Skin of body (tissue), 1 donor: ENCODE measurements at regions not wholly inside any gene's neighbourhood (a gene's known extent, or its start where the extent isn't known, plus 50 kb on each side); places are given as distances from the start of the nearest gene placed in this dataset.
A peak's percentile ranks its signal among the peaks of the same experiment; 100 is the strongest.
"Not testable (repeated sequence)": the region's sequence is repeated elsewhere in the genome, so short reads cannot be mapped to it uniquely, and the experiment has no call there.

Experiments used
- DNase-seq: peaks from one replicate; lab custom pipeline; 2025; lab: John Stamatoyannopoulos, UW

DNA sequence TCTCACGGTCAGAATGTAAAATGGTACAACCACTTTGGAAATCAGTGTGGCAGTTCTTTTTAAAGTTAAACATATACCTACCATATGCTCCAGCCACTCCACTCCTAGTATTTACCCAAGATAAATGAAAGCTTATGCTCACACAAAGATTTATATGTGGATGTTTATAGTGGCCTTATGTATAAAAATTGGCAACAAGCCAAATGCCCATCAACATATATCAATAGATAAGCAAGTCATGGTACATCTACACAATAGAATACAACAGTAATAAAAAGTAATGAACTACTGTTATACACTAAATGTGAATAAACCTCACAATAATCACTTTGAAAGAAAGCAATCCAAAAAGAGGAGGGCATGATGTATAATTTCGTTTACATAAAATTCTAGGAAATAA lies 153.5 kb upstream of the LMCD1 start:
- no peak for DNase-seq

- DNase-seq, result no peak
These were observed 149.1 kb upstream of the LMCD1 start for GRCh38 chr3:8352475-8352874.

- no peak for DNase-seq
These were observed 148.3 kb upstream of the LMCD1 start for GRCh38 chr3:8353364-8353763.

DNA sequence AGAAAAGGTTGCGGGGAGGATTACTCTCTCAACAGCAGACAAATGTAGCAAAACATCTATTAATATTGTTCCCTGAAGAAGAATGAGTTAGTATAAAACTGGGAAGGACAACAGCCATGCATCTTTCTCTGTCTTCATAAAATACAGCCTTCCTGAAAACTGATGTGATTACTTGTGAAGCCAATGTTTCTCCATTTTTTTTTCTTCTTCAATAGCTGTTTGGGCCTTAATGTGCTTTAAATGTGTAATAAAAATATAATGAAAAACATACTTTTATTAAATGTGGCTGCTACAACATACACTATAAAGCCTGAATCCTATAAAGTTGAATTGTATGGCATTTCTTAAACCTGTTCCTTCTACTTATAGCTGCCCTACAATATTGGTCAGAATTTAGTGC lies 146.3 kb upstream of the LMCD1 start:
- no peak for DNase-seq

GRCh38 chr3:8356066-8356465 lies 145.6 kb upstream of the LMCD1 start:
- DNase-seq, result not testable (repeated sequence)

DNA sequence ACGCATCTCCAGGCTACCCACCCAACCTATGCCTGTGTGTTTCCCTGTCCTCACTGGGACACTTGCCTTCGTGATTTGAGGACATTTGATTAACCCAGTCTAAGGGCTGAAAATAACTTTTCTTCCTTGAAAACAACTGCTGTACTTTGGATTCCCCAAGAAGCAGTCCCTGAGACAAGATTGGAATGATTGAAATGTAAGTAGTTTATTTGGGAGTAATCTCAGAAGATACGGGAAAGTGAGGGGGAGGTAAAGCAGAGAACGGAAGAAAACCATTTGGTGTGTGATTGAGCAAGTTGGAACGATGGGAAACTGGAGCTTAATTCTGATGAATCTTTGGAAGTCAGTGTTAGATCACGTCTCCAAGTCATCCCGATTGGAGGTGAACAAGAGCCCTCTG lies 143.8 kb upstream of the LMCD1 start:
- DNase-seq, result no peak

GRCh38 chr3:8359133-8359532 lies 142.5 kb upstream of the LMCD1 start:
- DNase-seq, result no peak

DNA sequence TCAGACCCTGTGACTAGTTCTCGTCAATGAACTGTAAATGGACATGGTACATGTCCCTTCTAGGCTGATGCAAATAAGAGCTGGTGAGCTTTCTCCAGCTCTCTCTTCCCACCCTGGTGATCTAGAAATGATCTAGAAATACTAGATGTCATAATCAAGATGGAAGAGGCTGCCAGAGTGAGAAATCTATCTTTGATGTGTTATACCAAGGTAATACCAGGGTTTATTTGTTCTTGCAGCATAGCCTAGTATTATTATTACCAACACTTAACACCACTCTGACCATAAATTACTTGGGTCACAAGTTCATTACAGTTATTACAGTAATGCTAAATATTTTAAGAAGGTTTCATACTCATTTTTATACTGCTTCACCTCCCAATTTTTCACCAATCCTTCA lies 138.4 kb upstream of the LMCD1 start:
- no peak for DNase-seq

DNA sequence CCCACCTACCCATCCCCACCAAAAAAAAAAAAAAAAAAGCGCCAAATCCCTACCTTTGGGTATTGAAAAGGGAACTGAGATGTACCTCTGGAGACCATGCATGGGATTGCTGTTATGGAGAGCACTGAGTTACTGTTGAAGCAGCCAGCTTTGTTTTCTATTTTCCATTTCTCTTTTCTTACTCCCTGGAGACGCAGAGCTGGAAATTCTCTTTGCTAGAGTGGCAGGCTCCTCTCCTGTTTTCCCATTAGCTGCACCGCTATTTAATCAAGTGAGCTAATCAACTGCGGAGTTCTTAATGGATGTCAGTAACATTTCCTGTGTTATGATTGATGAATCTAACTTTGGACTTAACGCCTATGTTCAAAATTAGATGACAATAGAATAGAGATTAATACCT lies 136.1 kb upstream of the LMCD1 start:
- DNase-seq, result no peak

DNA sequence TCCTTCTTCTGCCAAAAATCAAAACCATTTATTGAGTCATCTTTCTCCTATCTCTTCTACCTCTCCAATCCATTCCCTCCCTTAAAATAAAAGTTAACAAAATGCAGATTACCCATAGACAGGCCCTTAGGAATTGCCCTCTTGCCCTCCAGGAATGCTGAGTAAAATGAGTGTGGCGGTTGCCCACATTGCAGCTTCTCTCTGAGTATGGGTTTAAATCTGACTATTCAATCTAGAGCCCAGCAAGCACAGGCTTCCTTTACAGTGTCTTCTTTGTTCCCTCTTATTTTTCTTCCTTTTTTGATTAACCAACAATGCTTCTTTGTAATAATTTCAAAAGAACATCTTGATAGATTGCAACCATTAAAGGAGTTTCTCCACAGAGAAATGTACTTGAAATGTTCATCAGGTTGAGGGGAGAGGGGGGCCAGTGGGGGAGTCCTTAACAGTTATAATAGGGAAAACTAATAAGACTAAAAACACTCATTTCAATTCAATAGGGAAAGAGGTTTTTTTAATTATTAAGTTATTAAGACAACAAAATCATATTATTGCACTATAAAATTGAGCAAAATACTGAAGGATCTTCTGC lies 135.3 kb upstream of the LMCD1 start:
- no peak for DNase-seq

DNA sequence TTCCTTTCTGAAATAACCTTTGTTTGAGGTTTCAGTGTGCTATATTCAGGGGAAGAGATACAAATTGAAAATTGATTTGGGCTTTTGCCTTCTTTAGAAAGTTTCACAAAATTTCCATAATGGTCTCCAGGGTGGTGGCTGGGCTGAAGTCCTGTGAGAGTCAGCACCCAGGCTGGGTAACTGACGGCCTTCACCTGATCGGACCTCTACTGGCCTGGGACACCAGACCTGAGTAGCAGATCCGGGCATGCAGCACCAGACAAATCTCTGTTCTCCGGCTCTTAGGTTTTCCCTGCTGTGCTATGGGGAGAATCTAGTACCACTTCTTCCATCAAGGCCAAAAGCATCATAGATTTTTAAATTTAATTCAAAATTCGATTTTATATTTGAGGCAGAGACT lies 133.0 kb upstream of the LMCD1 start:
- no peak for DNase-seq

- no peak for DNase-seq
These were observed 132.0 kb upstream of the LMCD1 start for GRCh38 chr3:8369638-8370037.

- peak; percentile 13 for DNase-seq
These were observed 130.5 kb upstream of the LMCD1 start for GRCh38 chr3:8371085-8371551.

GRCh38 chr3:8371960-8372463 lies 129.6 kb upstream of the LMCD1 start:
- DNase-seq, result no peak

GRCh38 chr3:8380904-8381704 lies 120.5 kb upstream of the LMCD1 start:
- no peak for DNase-seq

GRCh38 chr3:8385848-8386620 lies 115.6 kb upstream of the LMCD1 start:
- no peak for DNase-seq

- peak; percentile 4 for DNase-seq
These were observed 114.1 kb upstream of the LMCD1 start for GRCh38 chr3:8387571-8387970.

GRCh38 chr3:8399686-8400085 lies 101.9 kb upstream of the LMCD1 start:
- no peak for DNase-seq

DNA sequence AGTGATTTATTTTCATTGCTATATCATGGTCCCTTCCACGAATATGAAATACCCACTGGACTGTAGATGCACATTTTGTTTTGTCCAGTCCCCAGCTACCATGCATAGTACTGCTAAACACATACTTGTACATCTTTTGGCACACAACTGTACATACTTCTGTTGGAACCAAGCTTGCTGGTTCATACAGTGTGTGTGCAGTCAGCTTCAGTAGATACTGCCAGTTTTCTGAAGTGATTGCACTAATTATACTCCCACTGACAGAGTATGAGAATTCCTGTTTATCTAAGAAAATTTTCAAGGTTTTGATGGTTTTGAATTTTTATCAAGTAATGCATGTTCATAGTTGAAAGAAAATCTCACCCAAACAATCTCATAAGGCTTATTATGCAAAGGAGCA lies 100.7 kb upstream of the LMCD1 start:
- no peak for DNase-seq

GRCh38 chr3:8403996-8404395 lies 97.6 kb upstream of the LMCD1 start:
- DNase-seq, result no peak

DNA sequence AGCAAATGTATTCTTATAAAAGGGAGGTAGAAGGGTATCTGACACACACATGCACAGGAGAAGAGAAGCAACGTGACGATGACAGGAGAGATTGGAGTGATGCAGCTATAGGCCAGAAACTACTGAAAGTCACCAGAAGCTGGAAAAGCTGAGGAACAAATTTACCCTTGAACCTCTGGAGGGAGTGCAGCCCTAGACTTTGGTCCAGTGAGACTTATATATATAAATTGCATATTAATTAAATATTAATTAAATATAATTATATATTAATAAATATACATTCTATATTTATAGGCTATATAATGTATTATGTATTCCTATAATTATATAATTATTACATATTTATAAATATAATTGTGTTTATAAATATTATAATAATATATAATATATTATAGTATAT lies 96.5 kb upstream of the LMCD1 start:
- no peak for DNase-seq

GRCh38 chr3:8406479-8406878 lies 95.1 kb upstream of the LMCD1 start:
- no peak for DNase-seq
